H1 (cell line): ENCODE measurements at regions not wholly inside any gene's neighbourhood (a gene's known extent, or its start where the extent isn't known, plus 50 kb on each side); places are given as distances from the start of the nearest gene placed in this dataset.

Experiments
- CTCF ChIA-PET: fragments of 300-600 bp; sonication (Branson Sonifier 250); formaldehyde crosslinking; loops from one replicate; lab custom pipeline; 2021; ENCODE audit not compliant: partially characterized antibody; lab: Charles Lee
- POLR2A ChIA-PET: fragments of 300-600 bp; sonication (Branson Sonifier 250); formaldehyde crosslinking; loops from one replicate; lab custom pipeline; 2021; ENCODE audit warnings: inconsistent platforms; ENCODE audit not compliant: partially characterized antibody; lab: Charles Lee
- DNase-seq, 2 experiments: peaks; one replicate each; pipeline versions ENCODE4 v3.0.0 to v3.0.0-alpha.2; 2010 to 2022; ENCODE audit warnings: low spot score in 2 of 2, low read depth in 1 of 2, mixed read lengths in 1 of 2
- FAIRE-seq: peaks from 2 replicates; lab custom pipeline; 2011; peaks lifted over from hg19 to GRCh38; lab: Jason Lieb, UNC
- H2AFZ ChIP-seq: 2 replicates; pipeline ENCODE4 v1.8.1; 2012; ENCODE audit warnings: low read length, inconsistent platforms
- H2AK5ac ChIP-seq: 2 replicates; pipeline ENCODE4 v1.6.1; 2013; ENCODE audit warnings: low read depth, low read length
- H2BK120ac ChIP-seq: replicated peaks from 2 replicates; pipeline ENCODE3; 2013; ENCODE audit warnings: low read depth, low read length, inconsistent platforms
- H2BK12ac ChIP-seq: 2 replicates; pipeline ENCODE4 v1.6.1; 2013; ENCODE audit warnings: low read depth, low read length
- H2BK15ac ChIP-seq: 2 replicates; pipeline ENCODE4 v1.6.1; 2013; ENCODE audit warnings: low read length
- H2BK20ac ChIP-seq: 2 replicates; pipeline ENCODE4 v1.6.1; 2013; ENCODE audit warnings: low read length
- H2BK5ac ChIP-seq: 2 replicates; pipeline ENCODE4 v1.6.1; 2013; ENCODE audit warnings: low read depth, low read length
- H3K14ac ChIP-seq: 2 replicates; pipeline ENCODE4 v1.6.1; 2013; ENCODE audit warnings: inconsistent platforms; ENCODE audit not compliant: insufficient read length
- H3K18ac ChIP-seq: 2 replicates; pipeline ENCODE4 v1.6.1; 2013; ENCODE audit warnings: low read length; ENCODE audit errors: extremely low read depth
- H3K23ac ChIP-seq: 2 replicates; pipeline ENCODE4 v1.6.1; 2013; ENCODE audit warnings: inconsistent platforms; ENCODE audit not compliant: insufficient read length
- H3K23me2 ChIP-seq: 2 replicates; pipeline ENCODE4 v1.6.1; 2013; ENCODE audit warnings: low read depth, low read length
- H3K27ac ChIP-seq: 2 replicates; pipeline ENCODE4 v1.6.1; 2011; ENCODE audit warnings: low read depth, low read length, inconsistent platforms
- H3K27me3 ChIP-seq, 4 experiments: replicated peaks in 1 of 4; 1 replicate in 1 of 4; 2 replicates in 3 of 4; pipeline versions ENCODE4 v1.6.1 to v1.8.1; 2011 to 2013; ENCODE audit warnings: low read length in 3 of 4, mild to moderate bottlenecking in 3 of 4, inconsistent platforms in 2 of 4, mixed read lengths in 2 of 4, moderate library complexity in 1 of 4; ENCODE audit not compliant: control insufficient read depth in 3 of 4, insufficient read depth in 3 of 4; ENCODE audit errors: extremely low read depth in 1 of 4
- H3K36me3 ChIP-seq, 4 experiments: 2 replicates each; pipeline versions ENCODE4 v1.6.1 to v1.8.1; 2011 to 2013; ENCODE audit warnings: mild to moderate bottlenecking in 4 of 4, low read length in 3 of 4, moderate library complexity in 2 of 4, control low read depth in 1 of 4, inconsistent platforms in 1 of 4; ENCODE audit not compliant: insufficient read depth in 4 of 4, control insufficient read depth in 2 of 4
- H3K4ac ChIP-seq: replicated peaks from 2 replicates; pipeline ENCODE3; 2013; ENCODE audit warnings: low read length, low read depth, mixed read lengths, inconsistent platforms; ENCODE audit not compliant: insufficient read length
- H3K4me1 ChIP-seq, 4 experiments: replicated peaks in 1 of 4; 1 replicate in 1 of 4; 2 replicates in 3 of 4; pipeline versions ENCODE4 v1.6.1 to v1.8.1; 2011 to 2013; ENCODE audit warnings: low read length in 3 of 4, inconsistent platforms in 2 of 4, mixed read lengths in 1 of 4; ENCODE audit not compliant: insufficient read depth in 4 of 4, control insufficient read depth in 3 of 4
- H3K4me2 ChIP-seq, 2 experiments: 2 replicates each; pipeline versions ENCODE4 v1.6.1 to v1.8.1; 2011 to 2013; ENCODE audit warnings: low read depth in 2 of 2, low read length in 2 of 2, control low read depth in 1 of 2, inconsistent platforms in 1 of 2, mild to moderate bottlenecking in 1 of 2; ENCODE audit not compliant: insufficient read depth in 1 of 2
- H3K4me3 ChIP-seq, 4 experiments: fragments of 200-600, 300-600 bp in 1 of 4; sonication (generic), shearing (Covaris generic), sonication (Bioruptor Twin) in 1 of 4; 2 replicates each; pipeline versions ENCODE4 v1.5.1 to v1.8.1; 2011 to 2016; ENCODE audit warnings: low read length in 4 of 4, low read depth in 3 of 4, control low read depth in 2 of 4, inconsistent platforms in 2 of 4, mild to moderate bottlenecking in 2 of 4, mixed read lengths in 1 of 4, moderate library complexity in 1 of 4; ENCODE audit not compliant: insufficient read depth in 2 of 4; ENCODE audit errors: extremely low read depth in 1 of 4
- H3K56ac ChIP-seq: replicated peaks from 2 replicates; pipeline ENCODE3; 2013; ENCODE audit warnings: low read depth, mild to moderate bottlenecking, mixed read lengths, low read length, inconsistent platforms; ENCODE audit not compliant: insufficient read length
- H3K79me1 ChIP-seq: 2 replicates; pipeline ENCODE4 v1.6.1; 2013; ENCODE audit warnings: low read depth, low read length, control low read depth
- H3K79me2 ChIP-seq, 2 experiments: 2 replicates each; pipeline versions ENCODE4 v1.6.1 to v1.8.1; 2012 to 2013; ENCODE audit warnings: low read length in 2 of 2, mild to moderate bottlenecking in 2 of 2, inconsistent platforms in 1 of 2; ENCODE audit not compliant: insufficient read depth in 2 of 2, control insufficient read depth in 1 of 2
- H3K9ac ChIP-seq, 4 experiments: replicated peaks in 1 of 4; 1 replicate in 1 of 4; 2 replicates in 3 of 4; pipeline versions ENCODE4 v1.6.1 to v1.8.1; 2011 to 2013; ENCODE audit warnings: low read depth in 3 of 4, low read length in 3 of 4, control low read depth in 2 of 4, mild to moderate bottlenecking in 2 of 4, moderate library complexity in 2 of 4, inconsistent platforms in 1 of 4; ENCODE audit errors: extremely low read depth in 1 of 4
- H3K9me3 ChIP-seq, 2 experiments: 2 replicates each; pipeline versions ENCODE4 v1.6.1 to v1.8.1; 2012 to 2013; ENCODE audit warnings: mild to moderate bottlenecking in 2 of 2, moderate library complexity in 2 of 2, control low read depth in 1 of 2, inconsistent platforms in 1 of 2, low read depth in 1 of 2, low read length in 1 of 2, mixed read lengths in 1 of 2; ENCODE audit not compliant: insufficient read depth in 2 of 2
- H4K20me1 ChIP-seq, 2 experiments: replicated peaks in 1 of 2; 2 replicates each; pipeline versions ENCODE3 to v1.8.1; 2011 to 2013; ENCODE audit warnings: inconsistent platforms in 2 of 2, low read length in 2 of 2, mild to moderate bottlenecking in 1 of 2; ENCODE audit not compliant: insufficient read depth in 2 of 2, control insufficient read depth in 1 of 2
- H4K5ac ChIP-seq: 2 replicates; pipeline ENCODE4 v1.6.1; 2013; ENCODE audit warnings: low read length, low read depth, mixed read lengths, inconsistent platforms; ENCODE audit not compliant: insufficient read length
- H4K8ac ChIP-seq: 2 replicates; pipeline ENCODE4 v1.8.0; 2013; ENCODE audit warnings: mild to moderate bottlenecking, moderate library complexity, low read length, inconsistent platforms; ENCODE audit not compliant: insufficient read depth; ENCODE audit errors: extremely low read depth
- H4K91ac ChIP-seq: replicated peaks from 2 replicates; pipeline ENCODE3; 2013; ENCODE audit warnings: low read length, mixed read lengths, inconsistent platforms; ENCODE audit not compliant: insufficient read length
- BACH1 ChIP-seq: IDR thresholded peaks from 2 replicates; pipeline ENCODE4 v1.6.1; 2012; ENCODE audit warnings: low read length, improper control_type of control experiment
- BCL11A ChIP-seq, 2 experiments: IDR thresholded peaks; one replicate each; pipeline ENCODE4 v1.6.1; 2011; ENCODE audit warnings: low read depth in 2 of 2, low read length in 2 of 2, mild to moderate bottlenecking in 2 of 2
- CBX5 ChIP-seq: fragments of 300-800, 300-1000 bp; sonication (generic); IDR thresholded peaks from 2 replicates; pipeline ENCODE4 v1.7.1; 2016; ENCODE audit warnings: antibody characterized with exemption, low read length, low read depth
- CREB1 ChIP-seq: IDR thresholded peaks from 2 replicates; pipeline ENCODE4 v1.6.1; 2012; ENCODE audit warnings: inconsistent platforms
- GTF2F1 ChIP-seq: IDR thresholded peaks from 2 replicates; pipeline ENCODE4 v1.6.1; 2012; ENCODE audit warnings: low read depth, low read length, improper control_type of control experiment, borderline replicate concordance
- PHF8 ChIP-seq: fragments of 200-600 bp; sonication (generic); conservative IDR thresholded peaks from 2 replicates; pipeline ENCODE4 v1.7.1; 2012; ENCODE audit warnings: low read depth, mild to moderate bottlenecking, inconsistent platforms, low read length, moderate library complexity
- RAD21 ChIP-seq, 2 experiments: IDR thresholded peaks in 1 of 2; conservative IDR thresholded peaks in 1 of 2; 2 replicates each; pipeline ENCODE4 v1.6.1; 2011; ENCODE audit warnings: low read depth in 2 of 2, low read length in 2 of 2, improper control_type of control experiment in 1 of 2, inconsistent platforms in 1 of 2, mild to moderate bottlenecking in 1 of 2, moderate library complexity in 1 of 2
- RFX5 ChIP-seq: IDR thresholded peaks from 2 replicates; pipeline ENCODE4 v1.6.1; 2011; ENCODE audit warnings: low read depth, low read length, improper control_type of control experiment, borderline replicate concordance
- SIN3A ChIP-seq, 2 experiments: IDR thresholded peaks in 1 of 2; conservative IDR thresholded peaks in 1 of 2; 2 replicates each; pipeline ENCODE4 v1.6.1; 2011 to 2012; ENCODE audit warnings: low read length in 2 of 2, improper control_type of control experiment in 1 of 2, low read depth in 1 of 2, mild to moderate bottlenecking in 1 of 2
- SIRT6 ChIP-seq: IDR thresholded peaks from one replicate; pipeline ENCODE4 v1.7.1; 2012; ENCODE audit warnings: low read length, inconsistent platforms
- SRF ChIP-seq: IDR thresholded peaks from 2 replicates; pipeline ENCODE4 v1.6.1; 2011; ENCODE audit warnings: mild to moderate bottlenecking, low read depth, low read length, moderate library complexity
- TCF12 ChIP-seq: IDR thresholded peaks from 2 replicates; pipeline ENCODE4 v1.6.1; 2011; ENCODE audit warnings: low read depth, mild to moderate bottlenecking, low read length
- ZNF274 ChIP-seq: IDR thresholded peaks from 2 replicates; pipeline ENCODE4 v1.7.0; 2012; ENCODE audit warnings: low read length, borderline replicate concordance; ENCODE audit errors: extremely low read depth
- WGBS, 2 experiments: shearing (Covaris generic) in 1 of 2; methylation state at CpG; one replicate each; pipeline versions ENCODE4 v1.1.6 to v1.1.7; 2013 to 2015; ENCODE audit warnings: low lambda C conversion rate in 2 of 2, mixed read lengths in 2 of 2, inconsistent platforms in 1 of 2, low coverage in 1 of 2, missing lambda C conversion rate in 1 of 2; ENCODE audit not compliant: insufficient replicate concordance in 2 of 2, insufficient coverage in 1 of 2, insufficient read length in 1 of 2; ENCODE audit errors: extremely low coverage in 1 of 2, missing lambda C conversion rate in 1 of 2; 5-methylcytosine and 5-hydroxymethylcytosine counted together
- TF ChIP-seq, protein P1 (sequence below): IDR thresholded peaks from 2 replicates; pipeline ENCODE4 v1.6.1; 2012; ENCODE audit warnings: low read length, inconsistent platforms

DNA sequence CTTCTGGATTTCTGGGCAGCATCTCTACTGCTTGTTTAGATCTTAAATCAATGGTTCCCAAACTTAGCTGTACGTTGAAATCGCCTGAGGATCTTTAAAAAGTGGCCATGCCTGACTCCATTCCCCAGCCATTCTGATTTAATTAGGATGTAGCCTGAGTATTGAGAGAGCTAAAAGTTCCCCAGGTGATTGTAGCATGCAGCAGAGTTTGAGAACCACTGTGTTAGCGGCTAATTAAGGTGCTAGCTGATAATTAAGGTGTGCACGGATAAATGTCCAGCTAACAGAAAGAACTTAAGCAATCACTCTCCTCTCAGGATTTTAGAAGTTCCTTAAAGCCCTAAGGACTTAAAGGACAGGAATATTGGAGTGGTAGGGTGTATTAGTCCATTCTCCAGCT is 89.1 kb downstream of the NMUR2 start:
- POLR2A ChIA-PET, result no interaction called here
- no peak overlapping the region for H4K5ac ChIP-seq
- H3K27me3 ChIP-seq, result no peaks in the 10 kb centered on the region
- H2BK120ac ChIP-seq, result no peak overlapping the region
- H3K4me3 ChIP-seq, result no peak overlapping the region
- no peak for DNase-seq
- no peak overlapping the region for H4K91ac ChIP-seq
- no peak overlapping the region for H3K14ac ChIP-seq
- H3K9ac ChIP-seq, result no peak overlapping the region
- H3K56ac ChIP-seq, result no peak overlapping the region
- H3K23ac ChIP-seq, result no peak overlapping the region
- no peak overlapping the region for H4K8ac ChIP-seq
- no peaks in the 10 kb centered on the region for H3K79me2 ChIP-seq
- no peak overlapping the region for H3K4ac ChIP-seq
- no peak overlapping the region for H3K18ac ChIP-seq
- H3K4me2 ChIP-seq, result no peak overlapping the region
- H2BK15ac ChIP-seq, result no peak overlapping the region
- H3K9me3 ChIP-seq, result no peaks in the 10 kb centered on the region
- CTCF ChIA-PET, result interaction anchor here (0.8 to 6.9 kb wide), 3 partner anchors 12 to 172 kb away, joined by 3 to 33 read pairs (median 3); no protein-coding TSS in a partner anchor
- 96% methylated on average over 4 of the region's 4 CpGs; no CpG with 5 or more reads in 1 of the 2 experiments for WGBS, 2 experiments
- H3K79me1 ChIP-seq, result no peaks in the 10 kb centered on the region
- FAIRE-seq, result no peak
- H4K20me1 ChIP-seq, result no peaks in the 10 kb centered on the region
- H2AK5ac ChIP-seq, result no peak overlapping the region
- H3K4me1 ChIP-seq, result no peaks in the 10 kb centered on the region
- H3K36me3 ChIP-seq, result no peaks in the 10 kb centered on the region
- no peak overlapping the region for H3K27ac ChIP-seq
- H2BK5ac ChIP-seq, result no peak overlapping the region
- H2BK20ac ChIP-seq, result no peak overlapping the region
- H3K23me2 ChIP-seq, result no peaks in the 10 kb centered on the region
- no peak overlapping the region for H2AFZ ChIP-seq
- no peak overlapping the region for H2BK12ac ChIP-seq
- TF ChIP-seq PHF8 (no peak), SIRT6 (no peak), CREB1 (no peak), TCF12 (no peak), CBX5 (no peak), SIN3A (conservative IDR thresholded peaks at IDR 0.05 in 1 of 2, IDR thresholded peaks at IDR 0.05 in 1 of 2; ENCODE audit: low read depth in 1 of 2, low read length in 2 of 2) (no peak), GTF2F1 (no peak), RAD21 (IDR thresholded peaks at IDR 0.05 in 1 of 2, conservative IDR thresholded peaks at IDR 0.05 in 1 of 2; ENCODE audit: low read depth in 2 of 2, low read length in 2 of 2) (no peak), ZNF274 (no peak), BCL11A (IDR thresholded peaks at IDR 0.05; ENCODE audit: low read depth in 2 of 2, low read length in 2 of 2) (no peak), BACH1 (no peak), RFX5 (no peak), SRF (no peak)
- TF ChIP-seq, protein P1, sequence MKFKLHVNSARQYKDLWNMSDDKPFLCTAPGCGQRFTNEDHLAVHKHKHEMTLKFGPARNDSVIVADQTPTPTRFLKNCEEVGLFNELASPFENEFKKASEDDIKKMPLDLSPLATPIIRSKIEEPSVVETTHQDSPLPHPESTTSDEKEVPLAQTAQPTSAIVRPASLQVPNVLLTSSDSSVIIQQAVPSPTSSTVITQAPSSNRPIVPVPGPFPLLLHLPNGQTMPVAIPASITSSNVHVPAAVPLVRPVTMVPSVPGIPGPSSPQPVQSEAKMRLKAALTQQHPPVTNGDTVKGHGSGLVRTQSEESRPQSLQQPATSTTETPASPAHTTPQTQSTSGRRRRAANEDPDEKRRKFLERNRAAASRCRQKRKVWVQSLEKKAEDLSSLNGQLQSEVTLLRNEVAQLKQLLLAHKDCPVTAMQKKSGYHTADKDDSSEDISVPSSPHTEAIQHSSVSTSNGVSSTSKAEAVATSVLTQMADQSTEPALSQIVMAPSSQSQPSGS, result no peak
